ENCODE measurements at regions not wholly inside any gene's neighbourhood (a gene's known extent, or its start where the extent isn't known, plus 50 kb on each side); places are given as distances from the start of the nearest gene placed in this dataset.

DNA sequence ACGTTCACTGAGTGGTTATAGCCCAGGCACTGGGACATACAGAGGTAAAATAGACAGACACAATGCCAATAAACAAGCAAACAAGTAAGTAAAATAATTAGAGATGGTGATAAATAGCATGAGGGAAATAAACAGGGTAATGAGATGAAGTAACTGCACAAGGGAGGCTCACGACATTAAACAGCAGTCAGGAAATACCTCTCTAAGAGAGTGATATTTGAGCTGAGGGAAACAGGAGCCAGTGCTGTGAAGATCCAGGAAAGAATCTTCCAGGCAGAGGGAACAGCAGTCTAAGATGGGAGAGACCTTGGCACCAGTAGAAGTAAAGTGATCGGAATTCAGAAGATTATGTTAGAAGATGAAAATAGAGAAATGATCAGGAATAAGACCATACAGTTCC is 279.4 kb downstream of the HINT1 start:
- Mint-ChIP-seq H3K27me3 (ENCODE audit: low read depth in 2 of 2) (peaks cover 0 to 7% of the 10 kb centered on the region in 2 donors), H3K4me1 (no peaks in the 10 kb centered on the region), H3K36me3 (no peaks in the 10 kb centered on the region), H3K4me3 (no peak overlapping the region), H3K27ac (no peak overlapping the region), H3K9me3 (no peaks in the 10 kb centered on the region)
- no peaks in the 10 kb centered on the region for H3K27me3 ChIP-seq (ENCODE audit: control insufficient read depth, insufficient read depth, low read length)
- no peak overlapping the region for H3K4me3 ChIP-seq (ENCODE audit: low read length)
- TF ChIP-seq, protein P1, sequence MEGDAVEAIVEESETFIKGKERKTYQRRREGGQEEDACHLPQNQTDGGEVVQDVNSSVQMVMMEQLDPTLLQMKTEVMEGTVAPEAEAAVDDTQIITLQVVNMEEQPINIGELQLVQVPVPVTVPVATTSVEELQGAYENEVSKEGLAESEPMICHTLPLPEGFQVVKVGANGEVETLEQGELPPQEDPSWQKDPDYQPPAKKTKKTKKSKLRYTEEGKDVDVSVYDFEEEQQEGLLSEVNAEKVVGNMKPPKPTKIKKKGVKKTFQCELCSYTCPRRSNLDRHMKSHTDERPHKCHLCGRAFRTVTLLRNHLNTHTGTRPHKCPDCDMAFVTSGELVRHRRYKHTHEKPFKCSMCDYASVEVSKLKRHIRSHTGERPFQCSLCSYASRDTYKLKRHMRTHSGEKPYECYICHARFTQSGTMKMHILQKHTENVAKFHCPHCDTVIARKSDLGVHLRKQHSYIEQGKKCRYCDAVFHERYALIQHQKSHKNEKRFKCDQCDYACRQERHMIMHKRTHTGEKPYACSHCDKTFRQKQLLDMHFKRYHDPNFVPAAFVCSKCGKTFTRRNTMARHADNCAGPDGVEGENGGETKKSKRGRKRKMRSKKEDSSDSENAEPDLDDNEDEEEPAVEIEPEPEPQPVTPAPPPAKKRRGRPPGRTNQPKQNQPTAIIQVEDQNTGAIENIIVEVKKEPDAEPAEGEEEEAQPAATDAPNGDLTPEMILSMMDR (IDR thresholded peaks at IDR 0.05) = no peak
- WGBS (ENCODE audit: insufficient coverage) = 88% methylated on average over 3 of the region's 3 CpGs
- H3K4me1 ChIP-seq (ENCODE audit: control insufficient read depth, insufficient read depth, low read length) = no peaks in the 10 kb centered on the region
- DNase-seq (no peak), ATAC-seq (no peak)
- no peaks in the 10 kb centered on the region for H3K36me3 ChIP-seq (ENCODE audit: control insufficient read depth, insufficient read depth, low read length)
- H3K9me3 ChIP-seq (ENCODE audit: control insufficient read depth, insufficient read depth, low read length) = no peaks in the 10 kb centered on the region
- no peak overlapping the region for H3K27ac ChIP-seq (ENCODE audit: low read length)
- intact Hi-C loops (cut with micrococcal nuclease) = no loop called here

DNA sequence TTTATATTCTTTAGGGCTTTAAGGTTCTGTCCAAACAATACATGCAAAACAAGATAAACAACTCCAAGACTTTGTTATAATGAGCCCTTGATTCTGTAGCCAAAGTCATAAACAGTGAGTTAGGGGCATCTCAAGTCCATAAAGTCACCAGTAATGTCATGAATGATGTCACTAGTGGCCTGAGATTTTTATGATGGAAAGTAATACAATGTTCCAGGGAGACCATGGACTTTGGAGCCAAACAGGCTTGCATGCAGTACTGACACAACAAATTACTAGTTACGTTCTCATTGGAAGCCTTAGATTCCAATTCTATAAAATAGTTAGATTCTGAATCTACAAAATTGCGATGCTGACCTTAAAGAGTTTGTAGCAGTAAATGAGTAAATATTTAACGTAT is 280.0 kb downstream of the HINT1 start:
- intact Hi-C loops (cut with micrococcal nuclease) = no loop called here
- WGBS (ENCODE audit: insufficient coverage) = 80% methylated on average over 1 of the region's 3 CpGs
- Mint-ChIP-seq H3K9me3 (no peaks in the 10 kb centered on the region), H3K36me3 (no peaks in the 10 kb centered on the region), H3K27ac (no peak overlapping the region), H3K27me3 (ENCODE audit: low read depth in 2 of 2) (peaks cover 0 to 7% of the 10 kb centered on the region in 2 donors), H3K4me1 (no peaks in the 10 kb centered on the region), H3K4me3 (no peak overlapping the region)
- H3K36me3 ChIP-seq (ENCODE audit: control insufficient read depth, insufficient read depth, low read length) = no peaks in the 10 kb centered on the region
- DNase-seq (no peak), ATAC-seq (no peak)
- no peaks in the 10 kb centered on the region for H3K9me3 ChIP-seq (ENCODE audit: control insufficient read depth, insufficient read depth, low read length)
- TF ChIP-seq, protein P1 (IDR thresholded peaks at IDR 0.05) = no peak
- no peaks in the 10 kb centered on the region for H3K27me3 ChIP-seq (ENCODE audit: control insufficient read depth, insufficient read depth, low read length)
- H3K27ac ChIP-seq (ENCODE audit: low read length) = no peak overlapping the region
- H3K4me1 ChIP-seq (ENCODE audit: control insufficient read depth, insufficient read depth, low read length) = no peaks in the 10 kb centered on the region
- H3K4me3 ChIP-seq (ENCODE audit: low read length) = no peak overlapping the region

DNA sequence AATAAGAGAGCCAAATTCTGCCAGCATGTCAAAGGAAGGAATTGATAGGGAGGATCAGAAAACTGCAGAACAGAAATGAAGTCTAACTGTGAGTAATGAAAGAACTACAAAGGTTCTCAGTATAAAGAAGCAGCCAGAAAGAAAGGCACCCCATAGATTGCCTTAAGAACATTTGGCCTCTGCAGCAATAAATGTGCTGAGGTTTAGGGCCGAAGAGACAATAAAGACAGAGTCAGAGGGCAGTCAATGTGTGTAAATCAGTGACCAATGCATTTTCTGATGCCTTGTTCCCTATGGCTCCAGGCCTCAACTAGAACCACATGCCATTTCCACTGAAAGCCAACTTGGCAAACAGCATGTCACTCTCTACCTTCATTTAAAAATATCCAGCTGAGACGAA is 281.0 kb downstream of the HINT1 start:
- Mint-ChIP-seq H3K4me1 (no peaks in the 10 kb centered on the region), H3K36me3 (no peaks in the 10 kb centered on the region), H3K27me3 (ENCODE audit: low read depth in 2 of 2) (peaks cover 4 to 7% of the 10 kb centered on the region in 2 donors), H3K27ac (no peak overlapping the region), H3K4me3 (no peak overlapping the region), H3K9me3 (no peaks in the 10 kb centered on the region)
- WGBS (ENCODE audit: insufficient coverage) = 87% methylated on average over 1 of the region's 2 CpGs
- H3K4me1 ChIP-seq (ENCODE audit: control insufficient read depth, insufficient read depth, low read length) = no peaks in the 10 kb centered on the region
- DNase-seq (no peak), ATAC-seq (no peak)
- no peaks in the 10 kb centered on the region for H3K36me3 ChIP-seq (ENCODE audit: control insufficient read depth, insufficient read depth, low read length)
- intact Hi-C loops (cut with micrococcal nuclease) = no loop called here
- H3K27me3 ChIP-seq (ENCODE audit: control insufficient read depth, insufficient read depth, low read length) = no peaks in the 10 kb centered on the region
- H3K4me3 ChIP-seq (ENCODE audit: low read length) = no peak overlapping the region
- TF ChIP-seq, protein P1 (IDR thresholded peaks at IDR 0.05) = no peak
- no peaks in the 10 kb centered on the region for H3K9me3 ChIP-seq (ENCODE audit: control insufficient read depth, insufficient read depth, low read length)
- no peak overlapping the region for H3K27ac ChIP-seq (ENCODE audit: low read length)

DNA sequence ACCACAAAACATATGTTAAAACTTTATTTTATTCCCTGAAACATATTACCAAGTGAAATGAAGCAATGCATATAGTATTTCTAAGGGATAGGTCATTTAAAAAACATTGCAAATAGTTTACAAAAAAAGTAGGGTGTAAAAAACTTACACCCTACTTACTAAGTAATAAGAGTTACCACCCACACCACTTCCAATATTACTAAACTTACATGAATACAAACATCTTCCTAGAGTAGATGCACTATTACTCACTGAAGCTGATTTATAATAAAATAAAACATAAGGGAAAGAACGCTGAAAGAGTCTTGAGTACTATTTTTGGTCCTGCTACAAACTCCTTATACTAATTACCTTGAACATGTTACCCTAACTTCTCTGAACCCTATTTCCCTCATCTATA is 289.4 kb downstream of the HINT1 start:
- no peaks in the 10 kb centered on the region for H3K36me3 Mint-ChIP-seq
- H3K27ac ChIP-seq (ENCODE audit: low read length) = no peak overlapping the region
- H3K27ac Mint-ChIP-seq = no peak overlapping the region
- no peaks in the 10 kb centered on the region for H3K27me3 ChIP-seq (ENCODE audit: control insufficient read depth, insufficient read depth, low read length)
- intact Hi-C loops (cut with micrococcal nuclease) = no loop called here
- H3K9me3 Mint-ChIP-seq = no peaks in the 10 kb centered on the region
- H3K27me3 Mint-ChIP-seq (ENCODE audit: low read depth in 2 of 2) = peaks cover 5 to 9% of the 10 kb centered on the region in 2 donors
- no peaks in the 10 kb centered on the region for H3K4me1 Mint-ChIP-seq
- no peak overlapping the region for H3K4me3 Mint-ChIP-seq
- no peaks in the 10 kb centered on the region for H3K9me3 ChIP-seq (ENCODE audit: control insufficient read depth, insufficient read depth, low read length)
- WGBS (ENCODE audit: insufficient coverage) = no CpG with 5 or more reads among the region's 1 CpG
- no peaks in the 10 kb centered on the region for H3K36me3 ChIP-seq (ENCODE audit: control insufficient read depth, insufficient read depth, low read length)
- no peak for ATAC-seq
- H3K4me3 ChIP-seq (ENCODE audit: low read length) = no peak overlapping the region
- TF ChIP-seq, protein P1 (IDR thresholded peaks at IDR 0.05) = no peak
- no peak for DNase-seq
- H3K4me1 ChIP-seq (ENCODE audit: control insufficient read depth, insufficient read depth, low read length) = no peaks in the 10 kb centered on the region

Measured in natural killer cell (primary cell).